OCI-M1 (cell line): ENCODE measurements at regions not wholly inside any gene's neighbourhood (a gene's known extent, or its start where the extent isn't known, plus 50 kb on each side); places are given as distances from the start of the nearest gene placed in this dataset.

ENCODE experiments used
- DNase-seq: peaks from one replicate; lab custom pipeline; 2025; lab: John Stamatoyannopoulos, UW

DNA sequence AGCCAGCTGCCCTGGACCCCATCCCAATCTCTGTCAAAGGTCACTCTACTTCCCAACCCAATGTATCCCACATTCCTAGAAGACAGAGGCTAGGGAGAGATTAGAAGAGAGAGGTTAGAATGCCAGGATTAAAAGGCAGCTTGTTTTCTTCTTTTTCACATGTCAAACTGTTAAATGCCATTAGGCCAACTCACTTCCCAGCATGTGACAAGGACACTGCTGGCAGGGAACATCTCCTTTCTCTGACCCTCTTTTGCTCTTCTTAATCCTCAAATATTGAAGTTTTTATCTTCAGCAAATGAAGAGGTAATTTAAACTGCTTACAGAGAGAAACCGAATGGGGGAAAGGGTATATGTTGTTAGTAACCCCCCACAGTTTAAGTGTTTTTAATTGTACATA lies 89.1 kb downstream of the BBS10 start:
- DNase-seq = no peak

DNA sequence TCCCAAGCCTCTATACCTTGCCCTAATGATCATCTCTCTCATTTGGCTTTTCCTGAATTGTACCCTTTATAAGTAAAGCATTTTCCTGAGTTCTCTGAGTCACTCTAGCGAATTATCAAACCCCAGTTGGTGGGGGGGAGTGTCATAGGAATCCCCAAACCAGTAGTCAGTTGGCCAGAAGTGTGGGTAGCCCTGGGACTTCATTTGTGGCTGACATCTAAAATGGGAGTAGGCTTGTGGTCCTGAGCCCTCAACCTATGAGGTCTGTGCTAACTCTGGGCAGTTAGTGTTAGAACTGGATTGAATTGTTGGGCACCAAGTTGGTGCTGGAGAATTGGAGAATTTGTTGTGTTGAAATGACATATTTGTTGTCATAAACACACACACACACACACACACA lies 91.3 kb downstream of the BBS10 start:
- no peak for DNase-seq

DNA sequence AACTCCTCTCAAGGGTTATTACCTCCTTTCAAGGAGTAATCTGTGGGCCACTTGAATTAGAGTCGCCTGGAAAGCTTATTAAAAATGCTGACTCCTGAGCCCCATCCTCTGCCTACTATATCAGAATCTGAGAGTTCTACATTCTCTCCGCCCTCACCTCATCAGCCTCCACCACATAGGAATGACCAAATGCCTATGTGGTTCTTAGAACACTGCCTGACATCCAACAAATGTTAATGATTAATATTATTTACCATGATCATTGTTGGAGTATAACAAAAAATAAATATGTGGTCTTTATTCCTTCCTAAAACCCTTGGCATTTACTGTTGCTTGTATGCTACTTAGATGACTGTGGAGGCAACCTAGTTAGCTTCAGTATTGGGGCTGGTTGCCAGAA lies 91.9 kb downstream of the BBS10 start:
- no peak for DNase-seq

DNA sequence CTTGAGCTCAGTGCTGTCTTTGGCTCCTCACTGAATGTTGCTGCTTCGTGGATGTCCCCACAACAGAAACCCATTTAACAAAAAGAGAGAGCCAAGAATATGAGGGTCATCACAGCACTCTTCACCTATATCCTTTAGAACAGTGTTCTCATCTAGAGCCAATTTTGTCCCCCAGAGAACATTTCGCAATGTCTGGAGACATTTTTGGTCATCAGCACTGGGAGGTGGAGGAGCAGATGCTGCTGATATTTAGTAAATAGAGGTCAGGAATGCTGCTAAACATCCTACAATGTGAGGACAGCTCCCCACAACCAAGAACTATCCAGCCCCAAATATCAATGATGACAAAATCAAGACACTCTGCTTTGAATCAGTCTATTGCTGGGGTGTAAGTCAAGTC lies 92.5 kb downstream of the BBS10 start:
- DNase-seq = no peak

DNA sequence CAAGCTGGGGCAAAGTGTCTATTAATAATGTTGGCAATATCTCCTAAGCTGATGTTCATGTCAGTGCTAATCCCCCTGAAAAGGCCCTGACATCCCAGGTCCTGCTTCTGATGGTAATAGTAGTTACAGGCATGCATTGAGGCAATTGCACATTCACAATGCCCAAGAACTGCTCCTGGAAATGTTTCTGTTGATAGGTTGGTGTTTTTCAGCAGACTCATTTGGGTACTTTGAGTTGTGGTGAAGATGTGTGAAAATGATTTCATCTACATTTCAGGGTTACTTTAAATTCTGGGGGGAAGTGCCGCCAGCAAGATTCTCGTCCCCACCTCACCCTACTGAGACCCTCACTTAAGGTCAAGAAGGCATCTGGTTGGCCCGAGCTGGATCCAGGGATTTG lies 92.9 kb downstream of the BBS10 start:
- no peak for DNase-seq

DNA sequence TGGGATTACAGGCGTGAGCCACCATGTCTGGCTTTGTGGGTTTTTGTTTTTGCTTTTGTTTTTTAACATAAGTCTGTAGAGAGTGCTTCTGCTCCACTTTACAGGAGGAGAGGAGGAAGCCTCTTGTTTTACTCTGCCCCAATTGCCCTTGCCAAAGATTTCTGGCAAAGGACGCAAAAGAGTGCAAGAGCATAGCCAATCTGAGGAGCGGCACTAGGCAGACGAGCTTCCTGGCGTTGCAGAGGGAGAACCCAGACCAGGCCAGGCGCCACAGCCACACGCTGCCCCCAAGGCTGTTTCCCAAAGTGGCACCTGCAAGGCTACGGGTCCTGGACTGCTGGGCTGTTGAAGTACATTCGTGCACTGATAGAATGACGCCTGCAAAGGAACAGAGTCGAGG lies 96.2 kb downstream of the BBS10 start:
- DNase-seq = no peak

DNA sequence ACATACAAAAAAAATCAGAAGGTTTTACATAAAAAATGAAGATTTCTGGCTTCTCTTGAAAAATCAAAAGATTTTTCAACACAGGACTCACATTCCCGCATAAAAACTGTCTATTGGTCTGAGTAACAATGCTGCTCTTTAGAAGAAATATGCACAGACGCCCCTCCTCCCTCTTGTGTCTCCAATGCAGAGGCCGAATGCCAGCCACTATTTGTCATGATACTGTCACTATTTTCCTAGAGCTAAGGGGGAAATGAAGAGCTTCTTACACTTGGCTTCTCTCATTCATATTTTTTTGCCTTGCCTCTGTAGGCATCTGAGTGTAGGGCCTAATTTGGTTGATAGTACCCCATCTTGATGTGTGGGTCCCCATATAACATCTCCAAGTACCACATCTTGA lies 98.0 kb downstream of the BBS10 start:
- DNase-seq = no peak

DNA sequence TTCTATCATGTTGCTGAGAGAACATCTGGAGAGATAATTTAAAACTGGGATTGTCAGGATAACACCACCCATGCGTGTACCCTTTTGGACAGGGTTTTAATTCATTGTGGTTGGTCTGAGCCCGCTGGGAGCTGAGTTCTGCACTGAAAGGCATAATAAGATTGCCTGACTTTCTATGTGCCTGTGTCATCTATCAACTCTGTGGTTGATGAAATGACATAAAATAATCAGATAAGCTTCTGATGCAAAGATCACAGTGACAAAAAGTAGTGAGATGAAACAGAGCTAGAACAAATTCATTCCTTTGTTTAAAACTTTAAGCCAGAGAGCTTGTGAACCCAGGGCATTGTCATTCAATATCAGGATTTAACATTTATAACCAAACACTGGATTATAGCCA lies 98.7 kb downstream of the BBS10 start:
- DNase-seq = peak; percentile 8

DNA sequence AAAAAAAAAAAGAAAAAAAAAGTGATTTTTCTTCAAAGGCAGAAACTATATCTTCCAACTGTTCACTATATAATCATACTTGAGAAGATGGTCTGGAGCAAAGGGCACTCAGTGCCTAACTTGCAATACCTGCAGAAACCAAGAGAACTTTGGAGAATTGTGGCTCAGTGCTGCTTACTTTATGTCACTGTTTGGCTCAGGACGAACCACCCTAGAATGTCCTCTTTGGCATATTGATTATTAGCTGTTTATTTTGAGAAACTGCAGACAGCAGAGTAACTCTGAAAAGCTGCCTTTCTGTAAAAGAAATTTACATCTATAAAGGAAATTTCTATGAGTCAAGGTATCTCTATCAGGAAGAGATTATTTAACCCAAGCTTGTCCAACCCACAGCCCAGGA lies 100.2 kb downstream of the BBS10 start:
- DNase-seq = no peak

DNA sequence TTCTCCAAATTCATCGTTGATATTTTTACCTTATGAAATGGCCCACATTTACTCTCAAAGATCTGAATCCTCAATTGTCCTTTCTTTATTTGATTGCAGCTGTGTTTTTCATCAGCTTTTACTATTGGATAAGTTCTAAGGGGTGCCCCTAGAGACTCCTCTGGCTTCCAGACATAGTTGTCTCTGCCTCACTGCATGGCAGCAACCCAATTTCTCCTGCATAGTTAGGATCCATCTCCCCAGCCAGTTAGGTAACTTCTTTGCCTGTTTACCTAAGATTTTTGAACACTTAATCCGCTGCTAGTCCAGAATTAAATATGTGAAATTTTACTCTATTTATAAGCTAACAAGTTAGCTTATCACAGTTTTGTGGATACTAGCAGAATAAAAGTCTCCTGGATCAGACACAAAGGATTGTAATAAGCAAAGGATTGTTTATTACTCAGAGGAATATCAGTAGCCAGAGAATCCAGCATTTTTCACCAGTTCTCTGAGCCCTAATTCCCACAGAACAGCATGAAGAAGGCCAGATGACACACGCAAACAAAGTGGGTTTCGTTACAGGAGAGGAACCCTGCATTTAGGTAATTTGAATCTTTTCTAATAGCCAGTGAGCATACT lies 101.1 kb downstream of the BBS10 start:
- DNase-seq = no peak

DNA sequence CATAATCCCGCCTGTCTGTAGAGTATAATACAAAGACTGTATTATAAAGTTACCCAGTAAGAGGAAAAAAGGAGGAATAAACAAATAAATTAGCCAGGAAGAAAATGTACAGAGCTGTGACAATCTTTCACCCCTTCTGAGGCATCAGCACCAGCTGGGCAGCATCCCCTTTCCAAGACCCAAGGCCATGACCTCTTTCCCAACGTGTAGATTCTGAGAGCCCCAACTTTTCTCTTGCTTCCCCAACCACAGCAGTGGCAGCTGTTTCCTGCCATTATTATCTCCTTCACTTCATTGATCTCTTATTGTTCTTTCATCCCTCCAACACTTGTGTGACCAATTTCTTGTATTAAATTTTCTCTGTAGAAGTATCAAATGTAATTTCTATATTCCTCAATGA lies 101.6 kb downstream of the BBS10 start:
- DNase-seq = no peak

DNA sequence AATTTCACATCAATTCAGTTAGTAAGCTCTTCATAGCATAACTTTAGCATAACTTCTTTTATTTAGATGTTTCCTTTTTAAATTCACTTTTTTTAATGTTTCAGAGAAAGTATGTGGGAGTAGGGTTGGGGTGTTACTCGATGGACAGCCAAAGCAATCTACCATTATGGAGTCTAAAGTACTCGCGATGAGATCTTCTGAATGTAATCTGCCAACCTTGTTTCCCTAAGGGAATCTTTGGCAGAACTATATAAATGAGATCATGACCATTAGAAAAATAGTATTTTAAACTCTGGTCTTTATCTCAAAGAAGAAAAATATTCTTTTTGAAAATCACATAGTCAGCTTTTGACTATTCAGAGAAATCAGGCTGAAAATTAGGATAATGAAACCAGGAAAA lies 103.9 kb downstream of the BBS10 start:
- DNase-seq = no peak

DNA sequence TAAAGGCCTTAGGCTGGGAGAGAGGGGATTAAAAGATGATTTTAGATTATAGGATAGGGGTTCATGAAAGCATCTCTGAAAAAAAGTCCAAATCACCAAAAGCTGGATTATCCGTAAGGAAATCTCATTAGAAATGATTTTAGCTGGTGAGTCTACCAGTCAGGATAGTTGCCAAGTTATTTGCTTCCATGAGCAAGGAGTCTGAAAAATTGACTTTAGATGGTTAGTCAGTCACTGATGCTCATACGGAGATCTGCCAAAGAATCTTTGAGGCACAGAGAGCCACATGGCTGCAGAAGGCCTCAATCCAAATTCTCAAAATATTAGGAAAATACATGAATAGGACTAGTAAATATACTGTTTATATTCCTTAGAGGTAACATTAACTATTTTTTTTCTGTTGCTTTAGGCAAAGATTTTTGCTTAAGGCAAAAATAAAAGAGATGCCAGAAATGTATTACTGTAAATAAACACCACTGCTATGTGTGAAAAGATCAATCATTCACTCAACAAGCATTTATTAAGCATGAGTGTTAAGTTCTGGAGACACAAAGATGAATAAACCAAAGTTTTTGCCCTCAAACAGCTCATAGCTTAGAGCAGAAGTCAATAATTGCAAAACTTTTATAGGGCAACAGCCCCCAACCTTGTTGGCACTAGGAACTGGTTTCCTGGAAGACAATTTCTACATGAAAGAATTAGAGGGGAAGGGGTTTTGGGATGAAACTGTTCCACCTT lies 105.2 kb downstream of the BBS10 start:
- no peak for DNase-seq

DNA sequence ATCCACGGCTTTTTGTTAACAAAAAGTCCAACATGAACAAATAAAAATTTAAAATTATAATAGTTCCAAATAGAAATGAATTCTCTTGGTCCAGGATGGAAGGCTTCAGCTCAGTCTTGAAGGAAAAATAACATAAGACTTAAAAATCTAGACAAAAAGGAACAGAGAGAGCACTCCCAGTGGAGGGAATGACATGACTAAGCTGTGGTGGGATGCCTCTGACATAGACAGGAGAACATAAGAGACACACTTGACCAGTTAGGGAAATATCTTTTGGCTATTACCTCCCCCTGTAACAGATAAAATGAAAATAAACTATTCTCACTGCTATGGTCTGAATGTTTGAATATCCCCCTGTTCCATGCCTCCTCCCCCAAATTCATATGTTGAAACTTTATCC lies 106.8 kb downstream of the BBS10 start:
- no peak for DNase-seq

DNA sequence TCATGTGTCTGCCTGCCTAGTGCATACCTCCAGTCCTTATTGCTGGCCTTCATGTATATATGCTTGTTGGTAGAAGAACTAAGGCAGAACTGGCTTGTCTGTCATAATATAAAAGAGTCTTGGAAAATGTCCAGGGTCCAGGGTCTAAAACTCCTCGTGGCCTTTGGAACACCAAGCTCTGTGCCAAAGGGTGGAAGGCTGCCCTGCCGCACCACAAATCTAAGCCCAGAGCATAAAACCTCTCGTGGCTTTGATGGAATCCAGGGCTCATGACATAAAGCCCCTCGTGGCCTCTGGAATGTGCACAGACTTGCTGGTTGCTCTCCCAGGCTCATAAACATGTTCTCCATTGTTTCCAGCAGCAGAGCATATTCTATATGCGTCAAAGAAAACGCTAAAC lies 107.9 kb downstream of the BBS10 start:
- no peak for DNase-seq

DNA sequence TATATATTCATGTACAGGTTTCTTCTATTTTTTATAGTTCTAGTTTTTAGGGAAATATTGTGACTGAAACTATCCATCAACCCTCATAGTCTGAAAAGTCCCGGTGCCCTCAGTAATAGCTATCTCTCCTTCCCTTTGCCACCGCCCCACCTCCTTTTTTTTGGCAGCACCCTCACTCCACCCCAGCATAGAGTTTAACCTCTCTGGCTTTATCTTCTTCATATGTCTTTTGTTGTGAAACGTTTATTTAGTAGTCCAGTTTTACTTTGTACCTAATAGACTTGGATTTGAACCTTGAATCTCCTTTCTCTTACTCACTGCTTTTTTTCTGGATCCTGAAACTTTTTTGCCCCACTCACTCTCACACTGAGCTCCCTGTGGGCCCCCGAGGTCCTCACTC lies 109.5 kb downstream of the BBS10 start:
- DNase-seq = no peak

DNA sequence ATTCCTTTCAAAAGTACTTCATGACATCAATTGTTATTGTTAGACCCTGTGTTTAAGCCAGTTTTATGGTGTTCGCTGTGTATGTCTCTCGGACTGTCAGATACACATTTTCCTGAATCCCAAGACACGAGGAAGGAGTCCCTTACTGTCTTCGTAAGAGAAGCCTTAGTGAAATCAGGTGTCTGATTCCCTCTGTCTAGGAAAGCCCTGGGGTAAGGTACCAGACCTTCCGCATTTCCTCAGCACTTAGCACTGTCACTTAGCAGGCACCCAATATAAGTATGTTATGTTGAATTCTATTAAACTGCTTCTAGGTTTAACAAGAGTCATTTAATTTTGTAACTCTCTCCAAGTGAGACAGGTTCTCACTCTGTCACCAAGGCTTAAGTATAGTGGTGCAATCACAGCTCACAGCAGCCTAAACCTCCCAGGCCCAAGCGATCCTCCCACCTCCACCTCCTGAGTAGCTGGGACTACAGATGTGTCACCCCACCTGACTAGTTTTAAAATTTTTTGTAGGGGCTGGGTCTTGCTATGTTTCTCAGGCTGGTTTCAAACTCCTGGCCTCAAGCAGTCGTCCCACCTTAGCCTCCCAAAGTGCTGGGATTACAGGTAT lies 111.0 kb downstream of the BBS10 start:
- no peak for DNase-seq

DNA sequence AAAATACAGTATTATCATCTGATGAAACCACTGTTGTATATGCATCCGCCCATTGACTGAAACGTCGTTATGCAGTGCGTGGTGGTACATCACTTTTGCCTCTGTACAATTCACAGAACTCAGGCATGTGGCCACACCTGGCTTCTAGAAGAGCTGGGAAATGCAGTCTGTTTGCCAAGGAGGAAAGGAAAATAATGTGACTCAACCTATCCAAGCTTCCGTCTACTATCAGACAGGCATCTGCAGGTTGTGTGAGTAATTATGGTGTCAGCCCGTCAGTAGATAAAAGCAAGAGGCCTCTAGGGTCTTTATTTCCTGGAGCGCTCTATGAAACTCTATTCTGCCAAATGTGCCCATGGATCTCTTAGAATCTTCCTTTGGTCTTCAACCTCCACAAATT lies 111.6 kb downstream of the BBS10 start:
- no peak for DNase-seq

DNA sequence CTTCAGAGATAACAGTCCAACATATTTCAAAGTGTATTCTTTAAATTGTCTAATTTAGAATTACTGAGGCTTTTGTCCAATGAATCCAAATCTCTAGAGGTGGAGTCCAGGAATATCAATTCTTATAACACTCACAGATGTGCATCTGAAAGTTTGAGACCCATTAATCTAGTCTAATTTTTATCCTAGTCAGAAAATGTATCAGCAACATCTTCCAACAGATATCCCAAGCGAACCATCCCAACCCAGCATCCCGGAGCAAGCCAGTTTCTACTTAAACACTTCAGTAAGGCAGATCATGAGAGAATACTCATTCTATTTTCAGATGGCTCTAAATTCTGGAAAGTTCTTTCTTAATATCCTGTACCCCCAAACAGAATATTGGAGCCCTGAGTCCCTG lies 113.5 kb downstream of the BBS10 start:
- DNase-seq = no peak

DNA sequence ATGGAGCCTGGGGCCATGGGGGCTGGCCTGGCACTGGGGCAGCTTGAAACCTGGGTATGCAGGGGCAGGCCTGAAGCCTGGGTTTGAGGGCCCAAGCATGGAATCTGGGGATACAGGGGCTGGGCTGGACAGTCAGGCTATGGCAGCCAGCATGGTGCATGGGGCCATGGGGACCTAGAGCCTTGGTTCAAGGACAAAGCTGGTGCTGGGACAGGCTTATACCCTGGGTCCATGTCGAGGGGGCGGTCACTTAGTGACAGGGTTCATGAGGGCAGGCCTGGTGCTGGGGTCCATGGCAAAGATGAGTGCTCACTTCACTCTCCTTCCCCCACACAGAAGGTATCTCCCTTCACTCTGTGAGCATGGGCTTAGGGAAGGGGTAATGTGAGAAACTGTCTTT lies 116.2 kb downstream of the BBS10 start:
- DNase-seq = no peak

DNA sequence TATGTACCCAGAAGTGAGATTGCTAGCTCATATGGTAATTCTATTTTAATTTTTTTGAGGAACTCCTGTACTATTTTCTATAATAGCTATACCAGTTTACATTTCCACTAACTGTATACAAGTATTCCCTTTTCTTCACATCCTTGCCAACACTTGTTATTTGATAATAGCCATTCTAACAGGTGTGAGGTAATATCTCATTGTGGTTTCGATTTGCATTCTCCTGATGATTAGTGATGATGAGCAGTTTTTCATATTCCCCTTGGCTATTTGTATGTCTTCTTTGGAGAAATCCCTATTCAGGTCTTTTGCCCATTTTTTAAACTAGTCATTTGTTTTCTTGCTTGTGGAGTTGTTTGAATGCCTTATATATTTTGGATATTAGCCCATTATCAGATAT lies 121.3 kb downstream of the BBS10 start:
- no peak for DNase-seq

DNA sequence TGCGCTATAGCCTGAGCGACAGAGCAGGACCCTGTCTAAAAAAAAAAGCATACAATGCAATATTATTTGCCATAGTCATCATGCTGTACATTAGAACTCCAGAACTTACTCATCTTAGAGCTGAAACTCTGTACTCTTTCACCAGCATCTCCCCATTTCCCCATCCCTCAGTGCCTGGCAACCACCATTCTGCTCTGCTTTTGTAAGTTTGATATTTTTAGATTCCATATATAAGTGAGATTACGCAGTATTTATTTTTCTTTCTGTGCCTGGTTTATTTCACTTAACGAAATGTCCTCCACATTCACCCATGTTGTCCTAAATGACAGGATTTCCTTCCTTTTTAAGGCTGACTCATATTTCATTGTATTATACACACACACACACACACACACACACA lies 121.8 kb downstream of the BBS10 start:
- no peak for DNase-seq

DNA sequence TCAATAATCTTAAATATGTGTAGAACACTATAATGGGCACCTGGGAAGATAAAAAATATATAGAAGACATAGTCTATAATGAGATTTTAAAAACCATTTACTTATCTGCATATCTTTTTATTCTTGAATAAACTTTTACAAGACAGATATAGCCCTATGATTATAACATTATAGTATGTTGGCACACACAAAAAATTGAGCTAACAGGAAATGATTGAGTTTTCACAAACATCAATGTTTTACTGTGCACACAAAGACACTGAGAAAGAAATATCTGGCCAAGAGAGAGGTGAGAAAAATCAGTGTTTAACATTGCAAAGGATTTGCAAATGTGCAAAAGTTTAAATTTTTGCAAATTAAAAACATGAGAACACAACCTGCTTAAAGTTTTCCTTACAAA lies 124.3 kb downstream of the BBS10 start:
- no peak for DNase-seq

DNA sequence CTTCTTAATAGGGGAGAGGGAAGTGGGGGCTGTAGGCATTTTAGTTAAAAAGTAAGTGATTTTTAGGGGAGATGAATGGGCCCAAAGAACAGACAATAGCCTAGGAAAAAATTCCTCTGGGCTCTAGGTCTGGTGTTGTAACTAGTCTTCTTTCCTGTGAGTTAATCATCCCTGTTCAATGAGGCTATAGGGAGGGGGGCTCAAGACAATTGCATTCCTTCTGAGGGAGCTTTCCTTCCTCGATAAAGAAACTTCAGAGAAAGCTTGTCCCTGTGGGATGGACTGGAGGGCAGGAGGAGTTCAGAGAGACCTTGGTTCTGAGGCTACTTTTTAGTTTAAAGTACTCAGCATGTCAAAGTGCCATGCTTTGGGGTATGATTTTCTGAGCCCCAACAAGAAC lies 127.2 kb downstream of the BBS10 start:
- DNase-seq = no peak
